Activated CD4-positive, CD25-positive, alpha-beta regulatory T cell treated with anti-CD3 and anti-CD28 coated beads, Interleukin-2, amount 50 U/mL, for 16 hours (primary cell): ENCODE measurements at regions not wholly inside any gene's neighbourhood (a gene's known extent, or its start where the extent isn't known, plus 50 kb on each side); places are given as distances from the start of the nearest gene placed in this dataset.

Source experiments
- DNase-seq: peaks from one replicate; pipeline ENCODE4 v3.0.0-alpha.2; 2020; ENCODE audit warnings: low read depth, low spot score

GRCh38 chr6:19035461-19036195, 648.5 kb downstream of the RNF144B start:
- DNase-seq = no peak

GRCh38 chr6:19036196-19036555, 649.0 kb downstream of the RNF144B start:
- no peak for DNase-seq

GRCh38 chr6:19037607-19038006, 650.5 kb downstream of the RNF144B start:
- DNase-seq = no peak

GRCh38 chr6:19039287-19039686, 652.1 kb downstream of the RNF144B start:
- no peak for DNase-seq

GRCh38 chr6:19041906-19042305, 654.8 kb downstream of the RNF144B start:
- DNase-seq = no peak

- DNase-seq = no peak
Measured at GRCh38 chr6:19042420-19042819, 655.3 kb downstream of the RNF144B start.

- no peak for DNase-seq
Measured at GRCh38 chr6:19050765-19051164, 663.6 kb downstream of the RNF144B start.

GRCh38 chr6:19052219-19052618, 665.1 kb downstream of the RNF144B start:
- DNase-seq = no peak

- no peak for DNase-seq
Measured at GRCh38 chr6:19059102-19059501, 672.0 kb downstream of the RNF144B start.

- DNase-seq = no peak
Measured at GRCh38 chr6:19067165-19067564, 680.0 kb downstream of the RNF144B start.

GRCh38 chr6:19070520-19070919, 683.4 kb downstream of the RNF144B start:
- DNase-seq = no peak

GRCh38 chr6:19083801-19084200, 696.7 kb downstream of the RNF144B start:
- DNase-seq = no peak

GRCh38 chr6:19086480-19086879, 699.3 kb downstream of the RNF144B start:
- DNase-seq = no peak

GRCh38 chr6:19087296-19087695, 700.1 kb downstream of the RNF144B start:
- DNase-seq = no peak

GRCh38 chr6:19087897-19088296, 700.7 kb downstream of the RNF144B start:
- no peak for DNase-seq

GRCh38 chr6:19100752-19101151, 713.6 kb downstream of the RNF144B start:
- DNase-seq = no peak

GRCh38 chr6:19102936-19103335, 715.8 kb downstream of the RNF144B start:
- DNase-seq = no peak

GRCh38 chr6:19107468-19107867, 720.3 kb downstream of the RNF144B start:
- no peak for DNase-seq

GRCh38 chr6:19121521-19121920, 715.6 kb upstream of the ID4 start:
- no peak for DNase-seq

GRCh38 chr6:19127081-19127480, 710.1 kb upstream of the ID4 start:
- no peak for DNase-seq

- no peak for DNase-seq
Measured at GRCh38 chr6:19128701-19129100, 708.5 kb upstream of the ID4 start.

GRCh38 chr6:19135706-19136105, 701.5 kb upstream of the ID4 start:
- DNase-seq = no peak

- no peak for DNase-seq
Measured at GRCh38 chr6:19137505-19137904, 699.7 kb upstream of the ID4 start.

GRCh38 chr6:19142275-19142674, 694.9 kb upstream of the ID4 start:
- DNase-seq = no peak
